ENCODE measurements at regions not wholly inside any gene's neighbourhood (a gene's known extent, or its start where the extent isn't known, plus 50 kb on each side); places are given as distances from the start of the nearest gene placed in this dataset.
"Not testable (repeated sequence)": the region's sequence is repeated elsewhere in the genome, so short reads cannot be mapped to it uniquely, and the experiment has no call there.

DNA sequence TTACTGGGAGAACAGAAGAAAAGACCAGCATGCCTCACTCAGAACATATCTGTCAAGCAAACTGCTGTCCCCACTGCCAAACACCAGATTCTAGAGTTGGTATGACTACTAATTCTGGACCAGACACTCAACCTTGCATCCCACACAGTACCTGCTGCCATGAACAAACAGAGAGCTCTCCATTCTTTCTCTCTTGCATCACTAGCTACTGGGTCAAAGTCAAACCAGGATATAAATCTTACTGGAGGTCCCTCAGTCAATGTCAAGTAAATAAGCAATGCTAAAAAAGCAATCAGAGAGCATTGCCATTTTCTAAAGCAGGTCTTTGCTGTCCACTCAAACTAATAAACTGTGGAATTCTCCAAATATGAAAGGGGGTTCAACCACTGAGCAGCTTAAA lies 452.4 kb upstream of the SEL1L start:
- CTCF ChIA-PET = no interaction called here
- intact Hi-C loops (cut with micrococcal nuclease) = loop anchor here (5.0 kb wide), 1 partner anchor 359 kb away; no protein-coding TSS in a partner anchor
- H3K36me3 Mint-ChIP-seq (ENCODE audit: low read depth) = no peaks in the 10 kb centered on the region

DNA sequence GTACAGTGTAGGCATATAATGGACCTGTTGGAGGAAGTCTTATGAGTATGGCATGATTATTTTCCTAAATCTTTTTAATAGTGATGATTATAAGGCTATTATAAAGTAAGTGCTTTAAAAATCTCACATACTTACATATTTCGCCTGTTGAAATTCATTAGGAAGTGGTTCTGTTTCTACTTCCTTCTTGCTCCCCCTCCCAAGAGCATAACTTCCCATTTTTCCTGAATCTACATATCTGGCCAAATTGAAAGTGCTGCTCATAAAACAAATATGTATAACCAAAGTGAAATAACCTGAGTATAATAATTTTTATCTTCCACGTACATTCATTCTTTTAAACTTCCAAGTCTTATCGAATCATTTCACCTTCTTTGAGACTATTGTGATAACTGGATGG lies 455.6 kb upstream of the SEL1L start:
- no peaks in the 10 kb centered on the region for H3K9me3 Mint-ChIP-seq
- CTCF ChIA-PET = interaction anchor here (0.6 to 1.2 kb wide), 3 partner anchors 28 to 1938 kb away, joined by 3 to 5 read pairs (median 3); no protein-coding TSS in a partner anchor
- H3K4me1 Mint-ChIP-seq (ENCODE audit: low read depth) = no peaks in the 10 kb centered on the region
- no peak for DNase-seq
- no peaks in the 10 kb centered on the region for H3K36me3 Mint-ChIP-seq (ENCODE audit: low read depth)
- H3K27me3 Mint-ChIP-seq (ENCODE audit: low read depth) = peaks cover 9% of the 10 kb centered on the region
- H3K4me3 Mint-ChIP-seq = no peak overlapping the region
- H3K27ac Mint-ChIP-seq = no peak overlapping the region
- intact Hi-C loops (cut with micrococcal nuclease) = loop anchor here (5.0 kb wide), 1 partner anchor 362 kb away; no protein-coding TSS in a partner anchor

More for the DNA sequence above, 452.4 kb upstream of the SEL1L start:
- no peaks in the 10 kb centered on the region for H3K4me1 Mint-ChIP-seq (ENCODE audit: low read depth)
- H3K9me3 Mint-ChIP-seq = no peaks in the 10 kb centered on the region
- H3K27ac Mint-ChIP-seq = no peak overlapping the region
- H3K27me3 Mint-ChIP-seq (ENCODE audit: low read depth) = peaks cover 6% of the 10 kb centered on the region
- no peak for DNase-seq
- no peak overlapping the region for H3K4me3 Mint-ChIP-seq

- CTCF ChIA-PET = interaction anchor here (0.6 to 1.3 kb wide), 9 partner anchors 12 to 1082 kb away, joined by 3 to 6 read pairs (median 4); no protein-coding TSS in a partner anchor
- no peaks in the 10 kb centered on the region for H3K9me3 Mint-ChIP-seq
- no peaks in the 10 kb centered on the region for H3K36me3 Mint-ChIP-seq (ENCODE audit: low read depth)
- no peak overlapping the region for H3K4me3 Mint-ChIP-seq
- intact Hi-C loops (cut with micrococcal nuclease) = loop anchor here (1.0 to 10.0 kb wide), 4 partner anchors 278 to 1474 kb away; no protein-coding TSS in a partner anchor
- peak; percentile 63 for DNase-seq
- no peaks in the 10 kb centered on the region for H3K4me1 Mint-ChIP-seq (ENCODE audit: low read depth)
- peaks cover 11% of the 10 kb centered on the region for H3K27me3 Mint-ChIP-seq (ENCODE audit: low read depth)
- no peak overlapping the region for H3K27ac Mint-ChIP-seq
Observed at GRCh38 chr14:81990312-81990761, 456.7 kb upstream of the SEL1L start.

DNA sequence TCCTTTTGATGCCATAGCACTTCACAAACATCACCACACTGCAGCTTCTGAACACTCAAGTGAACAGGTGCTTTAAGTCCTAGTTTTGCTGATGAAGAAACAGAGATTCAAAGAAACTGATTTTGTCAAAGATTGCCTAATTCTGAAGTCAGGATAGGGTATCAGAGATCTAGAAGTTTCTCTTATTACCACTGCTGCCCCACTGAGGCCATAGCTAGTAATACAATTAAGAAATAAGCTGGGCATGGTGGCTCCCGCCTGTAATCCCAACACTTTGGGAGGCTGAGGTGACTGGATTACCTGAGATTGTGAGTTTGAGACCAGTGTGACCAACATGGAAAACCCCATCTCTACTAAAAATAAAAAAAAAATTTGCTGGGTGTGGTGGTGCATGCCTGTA lies 458.3 kb upstream of the SEL1L start:
- DNase-seq = no peak
- intact Hi-C loops (cut with micrococcal nuclease) = loop anchor here (5.0 to 10.0 kb wide), 3 partner anchors 280 to 1473 kb away; no protein-coding TSS in a partner anchor
- Mint-ChIP-seq H3K4me1 (ENCODE audit: low read depth) (no peaks in the 10 kb centered on the region), H3K27ac (no peak overlapping the region), H3K9me3 (no peaks in the 10 kb centered on the region), H3K27me3 (ENCODE audit: low read depth) (peaks cover 11% of the 10 kb centered on the region), H3K4me3 (no peak overlapping the region), H3K36me3 (ENCODE audit: low read depth) (no peaks in the 10 kb centered on the region)
- CTCF ChIA-PET = interaction anchor here (0.6 kb wide), 1 partner anchor 614 kb away, joined by 3 read pairs; no protein-coding TSS in a partner anchor

GRCh38 chr14:81993432-81993831 lies 459.8 kb upstream of the SEL1L start:
- CTCF ChIA-PET = interaction anchor here (0.6 kb wide), 1 partner anchor 95 kb away, joined by 3 read pairs; no protein-coding TSS in a partner anchor
- no peaks in the 10 kb centered on the region for H3K4me1 Mint-ChIP-seq (ENCODE audit: low read depth)
- no peak overlapping the region for H3K4me3 Mint-ChIP-seq
- no peak for DNase-seq
- H3K27me3 Mint-ChIP-seq (ENCODE audit: low read depth) = peaks cover 11% of the 10 kb centered on the region
- H3K9me3 Mint-ChIP-seq = no peaks in the 10 kb centered on the region
- intact Hi-C loops (cut with micrococcal nuclease) = loop anchor here (5.0 to 10.0 kb wide), 3 partner anchors 281 to 1471 kb away; no protein-coding TSS in a partner anchor
- no peaks in the 10 kb centered on the region for H3K36me3 Mint-ChIP-seq (ENCODE audit: low read depth)
- H3K27ac Mint-ChIP-seq = no peak overlapping the region

GRCh38 chr14:82003426-82003825 lies 469.8 kb upstream of the SEL1L start:
- intact Hi-C loops (cut with micrococcal nuclease) = no loop called here
- H3K4me1 Mint-ChIP-seq (ENCODE audit: low read depth) = no peaks in the 10 kb centered on the region
- CTCF ChIA-PET = no interaction called here
- H3K9me3 Mint-ChIP-seq = peaks cover 5% of the 10 kb centered on the region
- H3K27me3 Mint-ChIP-seq (ENCODE audit: low read depth) = peaks cover 2% of the 10 kb centered on the region
- no peaks in the 10 kb centered on the region for H3K36me3 Mint-ChIP-seq (ENCODE audit: low read depth)
- H3K4me3 Mint-ChIP-seq = no peak overlapping the region
- DNase-seq = no peak
- H3K27ac Mint-ChIP-seq = no peak overlapping the region

DNA sequence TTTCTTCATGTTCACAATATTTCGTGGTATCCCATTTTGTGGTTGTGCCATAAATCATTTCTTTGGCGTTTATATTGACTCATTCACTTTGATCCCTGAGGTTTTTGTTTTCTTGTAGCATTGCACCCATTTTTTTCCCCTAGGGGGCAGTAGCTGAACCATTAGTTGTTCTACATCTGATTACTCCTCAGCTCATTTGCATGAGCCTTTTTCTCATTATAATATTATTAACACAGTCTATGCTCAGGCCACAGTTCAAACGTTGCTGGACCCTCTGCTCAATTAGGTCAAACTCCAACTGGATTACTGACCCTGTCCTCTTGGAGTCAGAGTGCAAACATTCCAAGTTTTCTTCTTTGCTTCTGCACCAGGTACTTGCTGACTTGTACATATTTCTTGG lies 475.4 kb upstream of the SEL1L start:
- no peak overlapping the region for H3K4me3 Mint-ChIP-seq
- DNase-seq = no peak
- no peak overlapping the region for H3K27ac Mint-ChIP-seq
- peaks cover 9% of the 10 kb centered on the region for H3K9me3 Mint-ChIP-seq
- CTCF ChIA-PET = no interaction called here
- intact Hi-C loops (cut with micrococcal nuclease) = no loop called here
- H3K4me1 Mint-ChIP-seq (ENCODE audit: low read depth) = no peaks in the 10 kb centered on the region
- peaks cover 2% of the 10 kb centered on the region for H3K27me3 Mint-ChIP-seq (ENCODE audit: low read depth)
- no peaks in the 10 kb centered on the region for H3K36me3 Mint-ChIP-seq (ENCODE audit: low read depth)

- CTCF ChIA-PET = no interaction called here
- Mint-ChIP-seq H3K27me3 (ENCODE audit: low read depth) (no peaks in the 10 kb centered on the region), H3K4me3 (no peak overlapping the region), H3K27ac (no peak overlapping the region), H3K4me1 (ENCODE audit: low read depth) (no peaks in the 10 kb centered on the region), H3K36me3 (ENCODE audit: low read depth) (no peaks in the 10 kb centered on the region), H3K9me3 (peaks cover 9% of the 10 kb centered on the region)
- intact Hi-C loops (cut with micrococcal nuclease) = no loop called here
- no peak for DNase-seq
Observed at GRCh38 chr14:82009993-82010392, 476.3 kb upstream of the SEL1L start.

DNA sequence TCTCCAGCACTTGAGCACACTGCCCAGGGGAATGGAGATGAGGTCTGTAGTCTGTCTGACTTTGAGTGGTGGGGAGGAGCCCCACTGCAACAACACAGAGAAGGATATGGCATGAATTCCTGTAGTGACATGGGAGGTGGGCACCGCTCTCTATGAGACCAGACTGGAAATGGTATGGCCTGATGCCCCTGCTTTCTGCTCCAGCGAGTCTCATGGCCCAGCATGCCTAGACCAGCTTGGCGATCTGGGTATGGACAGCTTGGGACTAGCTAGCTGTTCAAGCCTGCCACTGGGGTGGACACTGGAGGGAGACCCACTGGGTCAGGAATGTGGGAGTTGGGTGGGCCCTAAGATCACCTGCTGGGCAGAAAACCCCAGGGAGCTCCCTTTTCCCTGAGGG lies 477.8 kb upstream of the SEL1L start:
- H3K9me3 Mint-ChIP-seq = peaks cover 7% of the 10 kb centered on the region
- CTCF ChIA-PET = no interaction called here
- intact Hi-C loops (cut with micrococcal nuclease) = no loop called here
- H3K27me3 Mint-ChIP-seq (ENCODE audit: low read depth) = no peaks in the 10 kb centered on the region
- H3K4me3 Mint-ChIP-seq = no peak overlapping the region
- H3K4me1 Mint-ChIP-seq (ENCODE audit: low read depth) = no peaks in the 10 kb centered on the region
- no peaks in the 10 kb centered on the region for H3K36me3 Mint-ChIP-seq (ENCODE audit: low read depth)
- DNase-seq = no peak
- H3K27ac Mint-ChIP-seq = no peak overlapping the region

GRCh38 chr14:82029038-82029437 lies 495.4 kb upstream of the SEL1L start:
- Mint-ChIP-seq H3K36me3 (ENCODE audit: low read depth) (no peaks in the 10 kb centered on the region), H3K4me1 (ENCODE audit: low read depth) (no peaks in the 10 kb centered on the region), H3K27ac (no peak overlapping the region), H3K4me3 (no peak overlapping the region), H3K9me3 (peaks cover 28% of the 10 kb centered on the region), H3K27me3 (ENCODE audit: low read depth) (no peaks in the 10 kb centered on the region)
- intact Hi-C loops (cut with micrococcal nuclease) = no loop called here
- DNase-seq = no peak
- CTCF ChIA-PET = no interaction called here

GRCh38 chr14:82035397-82035796 lies 501.7 kb upstream of the SEL1L start:
- Mint-ChIP-seq H3K27me3 (ENCODE audit: low read depth) (no peaks in the 10 kb centered on the region), H3K4me1 (ENCODE audit: low read depth) (no peaks in the 10 kb centered on the region), H3K36me3 (ENCODE audit: low read depth) (no peaks in the 10 kb centered on the region), H3K4me3 (no peak overlapping the region), H3K9me3 (no peaks in the 10 kb centered on the region), H3K27ac (no peak overlapping the region)
- CTCF ChIA-PET = no interaction called here
- intact Hi-C loops (cut with micrococcal nuclease) = no loop called here
- no peak for DNase-seq

GRCh38 chr14:82038066-82038465 lies 504.4 kb upstream of the SEL1L start:
- DNase-seq; H3K4me3 Mint-ChIP-seq; H3K27me3 Mint-ChIP-seq (ENCODE audit: low read depth); H3K27ac Mint-ChIP-seq; H3K36me3 Mint-ChIP-seq (ENCODE audit: low read depth); CTCF ChIA-PET; intact Hi-C loops (cut with micrococcal nuclease); H3K9me3 Mint-ChIP-seq; H3K4me1 Mint-ChIP-seq (ENCODE audit: low read depth): not testable (repeated sequence)

- Mint-ChIP-seq H3K4me1 (ENCODE audit: low read depth) (no peaks in the 10 kb centered on the region), H3K27me3 (ENCODE audit: low read depth) (no peaks in the 10 kb centered on the region), H3K36me3 (ENCODE audit: low read depth) (no peaks in the 10 kb centered on the region), H3K9me3 (no peaks in the 10 kb centered on the region), H3K4me3 (no peak overlapping the region), H3K27ac (no peak overlapping the region)
- intact Hi-C loops (cut with micrococcal nuclease) = no loop called here
- CTCF ChIA-PET = no interaction called here
- no peak for DNase-seq
Observed at GRCh38 chr14:82045339-82045738, 511.7 kb upstream of the SEL1L start.

Measured in activated naive CD4-positive, alpha-beta T cell treated with anti-CD3 and anti-CD28 coated beads for 36 hours (primary cell).